Adrenal gland (tissue), 5 donors: ENCODE measurements at regions not wholly inside any gene's neighbourhood (a gene's known extent, or its start where the extent isn't known, plus 50 kb on each side); places are given as distances from the start of the nearest gene placed in this dataset.

ENCODE experiments used
- CTCF ChIP-seq, 6 experiments: fragments of 450-650 bp in 4 of 6; fragments of 200-600 bp in 2 of 6; sonication (generic) in 1 of 6; IDR thresholded peaks; 1 replicate in 5 of 6; 2 replicates in 1 of 6; pipeline versions ENCODE4 v1.5.1 to v1.8.0; 2016 to 2021; ENCODE audit warnings: antibody characterized with exemption in 6 of 6, mild to moderate bottlenecking in 2 of 6, moderate library complexity in 1 of 6
- POLR2A ChIP-seq, 2 donors: fragments of 450-650 bp; IDR thresholded peaks; one replicate each; pipeline ENCODE4 v1.6.1; 2017; ENCODE audit warnings: antibody characterized with exemption in 2 of 2, mild to moderate bottlenecking in 2 of 2, moderate library complexity in 1 of 2
- donor health status: DM: no; HTN: no; CAD: no.

DNA sequence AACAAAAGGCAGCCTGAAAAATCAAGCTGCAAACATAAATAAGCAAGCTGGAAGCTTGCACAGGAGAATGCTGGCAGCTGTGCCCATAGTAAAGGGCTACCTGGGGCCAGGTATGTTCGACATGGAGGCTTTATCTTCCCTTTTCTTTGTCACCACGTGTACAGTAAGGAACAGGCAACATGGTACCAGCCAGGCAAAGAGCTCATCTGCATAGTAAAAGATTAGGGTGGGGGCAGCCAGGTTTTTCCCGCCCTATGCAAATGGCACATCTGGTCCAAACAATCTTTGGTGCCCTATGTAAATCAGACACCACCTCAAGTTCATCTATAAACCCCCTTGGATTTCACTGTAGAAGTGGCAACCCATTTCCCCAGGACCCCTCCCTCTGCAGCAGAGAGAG is 625.1 kb downstream of the TYW1 start:
- no peak for TF ChIP-seq CTCF (IDR thresholded peaks at IDR 0.05)
- no peak for TF ChIP-seq POLR2A (IDR thresholded peaks at IDR 0.05)
